ENCODE measurements at regions not wholly inside any gene's neighbourhood (a gene's known extent, or its start where the extent isn't known, plus 50 kb on each side); places are given as distances from the start of the nearest gene placed in this dataset.

DNA sequence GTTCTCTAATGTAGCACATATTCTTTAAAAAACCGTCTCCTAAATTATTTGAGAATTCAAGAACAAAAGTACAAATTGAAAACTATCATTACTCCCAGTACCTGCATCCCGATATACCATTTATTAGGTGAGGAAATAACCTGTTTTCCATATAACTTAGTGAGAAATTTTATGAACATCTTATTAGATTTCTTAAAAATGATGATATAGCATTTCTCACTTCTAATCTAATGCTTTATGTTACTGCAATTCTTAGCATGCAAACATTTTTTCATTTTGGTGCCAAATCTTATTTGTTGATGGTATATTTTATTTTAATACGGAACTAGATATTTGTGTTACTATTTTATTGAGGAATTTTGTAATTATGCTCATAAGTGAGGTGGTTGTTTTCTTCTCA, 1321.3 kb upstream of the SLC10A2 start:
- TF ChIP-seq YY1 (IDR thresholded peaks at IDR 0.05; ENCODE audit: insufficient read depth, insufficient read length), result no peak
- TF ChIP-seq ZNF274 (IDR thresholded peaks at IDR 0.05; ENCODE audit: low read depth, low read length), result no peak
